K562 (cell line): ENCODE measurements at regions not wholly inside any gene's neighbourhood (a gene's known extent, or its start where the extent isn't known, plus 50 kb on each side); places are given as distances from the start of the nearest gene placed in this dataset.

ENCODE experiments used
- HNRNPUL1 ChIP-seq: fragments of 200-400 bp; formaldehyde crosslinking; IDR thresholded peaks from 2 replicates; pipeline ENCODE4 v1.6.1; 2017; ENCODE audit warnings: low read length
- KDM1A ChIP-seq, 2 experiments: fragments of 450-650 bp; IDR thresholded peaks; 2 replicates each; pipeline ENCODE4 v1.6.1; 2016; ENCODE audit warnings: mild to moderate bottlenecking in 2 of 2
- RAD21 ChIP-seq, 2 experiments: fragments of 250-450 bp in 1 of 2; fragments of 450-650 bp in 1 of 2; sonication (Bioruptor Pico) in 1 of 2; formaldehyde crosslinking in 1 of 2; IDR thresholded peaks in 1 of 2; conservative IDR thresholded peaks in 1 of 2; 2 replicates each; pipeline versions ENCODE4 v1.4.0 to v1.8.0; 2020 to 2022; ENCODE audit warnings: mild to moderate bottlenecking in 2 of 2, moderate library complexity in 1 of 2
- U2AF1 ChIP-seq: fragments of 200-400 bp; formaldehyde crosslinking; optimal IDR thresholded peaks from 2 replicates; pipeline ENCODE3; 2017; ENCODE audit warnings: mild to moderate bottlenecking, low read depth, low read length, moderate library complexity
- TF ChIP-seq, protein P1 (sequence below), 2 experiments: fragments of 450-650 bp; formaldehyde crosslinking in 1 of 2; IDR thresholded peaks; 2 replicates each; pipeline versions ENCODE4 v1.4.0 to v1.6.1; 2014 to 2020; ENCODE audit warnings: mild to moderate bottlenecking in 2 of 2, borderline replicate concordance in 1 of 2, low read depth in 1 of 2
- TF ChIP-seq, protein P2 (sequence below): fragments of 450-650 bp; IDR thresholded peaks from 2 replicates; pipeline ENCODE4 v1.6.1; 2016; ENCODE audit warnings: mild to moderate bottlenecking
- TF ChIP-seq, protein P3 (sequence below): fragments of 450-650 bp; formaldehyde crosslinking; IDR thresholded peaks from 2 replicates; pipeline ENCODE4 v1.4.0; 2020; ENCODE audit warnings: mild to moderate bottlenecking, moderate library complexity

DNA sequence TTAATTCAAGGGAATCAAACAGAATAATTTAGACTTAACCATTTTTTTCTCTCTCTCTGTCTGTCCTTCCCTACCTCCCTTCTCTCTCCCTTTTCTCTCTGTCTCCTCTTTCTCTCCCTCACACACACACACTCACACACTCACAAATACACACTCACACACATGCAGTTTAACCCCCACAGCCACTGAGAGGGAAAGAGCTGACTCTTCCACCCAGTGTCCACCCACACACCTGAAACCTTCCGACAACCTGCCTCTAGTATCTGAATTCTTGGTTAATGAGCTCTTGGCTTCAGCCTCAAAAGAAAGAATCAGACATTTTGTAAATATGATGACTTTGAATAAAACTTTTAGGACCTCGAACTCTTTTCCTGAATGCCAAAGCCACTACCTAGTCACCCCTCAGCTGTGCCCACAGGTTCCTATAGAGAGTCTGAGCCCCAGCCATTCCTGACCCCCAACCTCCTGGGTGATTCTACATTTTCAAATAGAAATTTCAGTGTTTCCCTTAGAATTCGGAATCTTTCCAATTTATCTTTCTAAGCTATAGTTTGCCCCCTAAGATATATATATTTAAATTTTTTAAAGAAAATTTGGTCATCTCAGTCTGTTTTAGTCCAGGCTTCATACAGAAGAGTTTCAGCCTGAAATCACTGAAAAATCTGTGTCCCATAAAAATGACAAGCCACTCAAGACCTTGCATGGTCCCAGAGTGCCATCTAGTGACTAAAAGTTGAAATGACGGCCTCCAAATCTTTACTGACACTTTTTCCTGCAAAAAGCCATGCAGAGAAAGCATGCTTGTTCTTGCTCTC lies 202.8 kb downstream of the IPMK start (continued):
- TF ChIP-seq, protein P1, sequence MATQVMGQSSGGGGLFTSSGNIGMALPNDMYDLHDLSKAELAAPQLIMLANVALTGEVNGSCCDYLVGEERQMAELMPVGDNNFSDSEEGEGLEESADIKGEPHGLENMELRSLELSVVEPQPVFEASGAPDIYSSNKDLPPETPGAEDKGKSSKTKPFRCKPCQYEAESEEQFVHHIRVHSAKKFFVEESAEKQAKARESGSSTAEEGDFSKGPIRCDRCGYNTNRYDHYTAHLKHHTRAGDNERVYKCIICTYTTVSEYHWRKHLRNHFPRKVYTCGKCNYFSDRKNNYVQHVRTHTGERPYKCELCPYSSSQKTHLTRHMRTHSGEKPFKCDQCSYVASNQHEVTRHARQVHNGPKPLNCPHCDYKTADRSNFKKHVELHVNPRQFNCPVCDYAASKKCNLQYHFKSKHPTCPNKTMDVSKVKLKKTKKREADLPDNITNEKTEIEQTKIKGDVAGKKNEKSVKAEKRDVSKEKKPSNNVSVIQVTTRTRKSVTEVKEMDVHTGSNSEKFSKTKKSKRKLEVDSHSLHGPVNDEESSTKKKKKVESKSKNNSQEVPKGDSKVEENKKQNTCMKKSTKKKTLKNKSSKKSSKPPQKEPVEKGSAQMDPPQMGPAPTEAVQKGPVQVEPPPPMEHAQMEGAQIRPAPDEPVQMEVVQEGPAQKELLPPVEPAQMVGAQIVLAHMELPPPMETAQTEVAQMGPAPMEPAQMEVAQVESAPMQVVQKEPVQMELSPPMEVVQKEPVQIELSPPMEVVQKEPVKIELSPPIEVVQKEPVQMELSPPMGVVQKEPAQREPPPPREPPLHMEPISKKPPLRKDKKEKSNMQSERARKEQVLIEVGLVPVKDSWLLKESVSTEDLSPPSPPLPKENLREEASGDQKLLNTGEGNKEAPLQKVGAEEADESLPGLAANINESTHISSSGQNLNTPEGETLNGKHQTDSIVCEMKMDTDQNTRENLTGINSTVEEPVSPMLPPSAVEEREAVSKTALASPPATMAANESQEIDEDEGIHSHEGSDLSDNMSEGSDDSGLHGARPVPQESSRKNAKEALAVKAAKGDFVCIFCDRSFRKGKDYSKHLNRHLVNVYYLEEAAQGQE (IDR thresholded peaks at IDR 0.05; ENCODE audit: borderline replicate concordance) = peak; percentile 48; the same call in 1 of the 2 replicates
- TF ChIP-seq, protein P1 (CRISPR knock-in tag; IDR thresholded peaks at IDR 0.05; ENCODE audit: low read depth) = no peak
- TF ChIP-seq HNRNPUL1 (no peak), U2AF1 (no peak), RAD21 (CRISPR knock-in tag; conservative IDR thresholded peaks at IDR 0.05 in 1 of 2, IDR thresholded peaks at IDR 0.05 in 1 of 2) (peak; percentile 83 to 91), KDM1A (IDR thresholded peaks at IDR 0.05) (peak in 1 of 2 experiments; percentile 28; a peak in 1 of 4 replicates)
- TF ChIP-seq, protein P2, sequence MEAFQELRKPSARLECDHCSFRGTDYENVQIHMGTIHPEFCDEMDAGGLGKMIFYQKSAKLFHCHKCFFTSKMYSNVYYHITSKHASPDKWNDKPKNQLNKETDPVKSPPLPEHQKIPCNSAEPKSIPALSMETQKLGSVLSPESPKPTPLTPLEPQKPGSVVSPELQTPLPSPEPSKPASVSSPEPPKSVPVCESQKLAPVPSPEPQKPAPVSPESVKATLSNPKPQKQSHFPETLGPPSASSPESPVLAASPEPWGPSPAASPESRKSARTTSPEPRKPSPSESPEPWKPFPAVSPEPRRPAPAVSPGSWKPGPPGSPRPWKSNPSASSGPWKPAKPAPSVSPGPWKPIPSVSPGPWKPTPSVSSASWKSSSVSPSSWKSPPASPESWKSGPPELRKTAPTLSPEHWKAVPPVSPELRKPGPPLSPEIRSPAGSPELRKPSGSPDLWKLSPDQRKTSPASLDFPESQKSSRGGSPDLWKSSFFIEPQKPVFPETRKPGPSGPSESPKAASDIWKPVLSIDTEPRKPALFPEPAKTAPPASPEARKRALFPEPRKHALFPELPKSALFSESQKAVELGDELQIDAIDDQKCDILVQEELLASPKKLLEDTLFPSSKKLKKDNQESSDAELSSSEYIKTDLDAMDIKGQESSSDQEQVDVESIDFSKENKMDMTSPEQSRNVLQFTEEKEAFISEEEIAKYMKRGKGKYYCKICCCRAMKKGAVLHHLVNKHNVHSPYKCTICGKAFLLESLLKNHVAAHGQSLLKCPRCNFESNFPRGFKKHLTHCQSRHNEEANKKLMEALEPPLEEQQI = no peak
- TF ChIP-seq, protein P3, sequence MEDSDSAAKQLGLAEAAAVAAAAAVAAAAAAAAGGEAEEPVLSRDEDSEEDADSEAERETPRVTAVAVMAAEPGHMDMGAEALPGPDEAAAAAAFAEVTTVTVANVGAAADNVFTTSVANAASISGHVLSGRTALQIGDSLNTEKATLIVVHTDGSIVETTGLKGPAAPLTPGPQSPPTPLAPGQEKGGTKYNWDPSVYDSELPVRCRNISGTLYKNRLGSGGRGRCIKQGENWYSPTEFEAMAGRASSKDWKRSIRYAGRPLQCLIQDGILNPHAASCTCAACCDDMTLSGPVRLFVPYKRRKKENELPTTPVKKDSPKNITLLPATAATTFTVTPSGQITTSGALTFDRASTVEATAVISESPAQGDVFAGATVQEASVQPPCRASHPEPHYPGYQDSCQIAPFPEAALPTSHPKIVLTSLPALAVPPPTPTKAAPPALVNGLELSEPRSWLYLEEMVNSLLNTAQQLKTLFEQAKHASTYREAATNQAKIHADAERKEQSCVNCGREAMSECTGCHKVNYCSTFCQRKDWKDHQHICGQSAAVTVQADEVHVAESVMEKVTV (CRISPR knock-in tag) = peak; percentile 81
